GM18873 (cell line): ENCODE measurements at regions not wholly inside any gene's neighbourhood (a gene's known extent, or its start where the extent isn't known, plus 50 kb on each side); places are given as distances from the start of the nearest gene placed in this dataset.
"Not testable (repeated sequence)": the region's sequence is repeated elsewhere in the genome, so short reads cannot be mapped to it uniquely, and the experiment has no call there.

Experiments
- ATAC-seq: cut with Tn5 transposase; IDR thresholded peaks from one replicate; pipeline ENCODE4 v1.9.1; 2021; ENCODE audit warnings: mild to moderate bottlenecking, moderate library complexity, moderate number of reproducible peaks; ENCODE audit not compliant: unreplicated experiment, low FRiP score

- not testable (repeated sequence) for ATAC-seq
These were observed 321.0 kb downstream of the CGGBP1 start for GRCh38 chr3:87737817-87738216.

DNA sequence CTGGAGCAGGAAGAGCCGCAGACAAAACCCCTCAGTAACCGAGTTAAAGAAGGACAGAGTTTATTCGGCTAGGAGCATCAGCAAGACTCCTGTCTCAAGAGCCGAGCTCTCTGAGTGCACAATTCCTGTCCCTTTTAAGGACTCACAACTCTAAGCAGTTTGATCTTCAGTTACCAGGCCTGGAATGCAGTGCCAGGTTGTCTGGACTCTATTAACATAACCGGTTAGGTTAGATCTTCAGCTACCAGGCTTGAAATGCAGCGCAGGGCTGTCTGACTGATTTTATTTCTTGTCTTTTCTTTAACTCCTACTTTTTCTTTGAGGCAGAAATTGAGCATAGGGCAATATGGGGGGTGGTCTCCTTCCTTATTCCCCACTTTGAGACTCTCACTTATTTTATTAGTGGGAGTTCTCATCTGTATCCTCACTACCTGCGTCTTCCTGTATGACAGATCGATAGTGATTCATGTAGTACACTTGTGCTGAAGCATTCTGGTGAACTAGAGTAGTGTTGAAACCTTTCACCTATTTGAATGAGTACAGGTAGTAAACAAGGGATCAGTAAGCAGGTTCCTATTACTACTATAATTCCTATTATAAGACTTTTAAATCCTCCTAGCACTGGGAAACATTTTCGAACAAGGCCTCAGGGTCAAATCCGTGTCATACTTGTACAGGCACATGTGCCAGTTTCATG lies 325.0 kb downstream of the CGGBP1 start:
- no peak for ATAC-seq

DNA sequence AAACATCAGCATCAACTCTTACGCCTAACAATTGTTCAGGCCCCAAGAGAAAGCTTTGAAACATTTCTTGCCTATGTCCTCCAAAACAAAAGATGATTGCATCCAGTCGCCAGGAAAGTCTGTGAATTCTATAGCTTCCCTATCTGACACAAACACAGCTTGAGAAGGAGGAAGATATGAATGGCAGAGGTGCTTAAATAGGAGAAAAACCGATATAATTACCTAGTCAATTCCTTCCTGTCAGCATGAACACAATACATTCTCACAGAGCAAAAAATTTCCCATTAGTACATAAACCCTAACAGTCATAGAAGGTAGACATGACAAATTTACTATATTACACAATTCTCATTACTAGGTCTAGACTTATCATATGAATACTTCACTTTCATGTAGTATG lies 326.5 kb downstream of the CGGBP1 start:
- no peak for ATAC-seq

DNA sequence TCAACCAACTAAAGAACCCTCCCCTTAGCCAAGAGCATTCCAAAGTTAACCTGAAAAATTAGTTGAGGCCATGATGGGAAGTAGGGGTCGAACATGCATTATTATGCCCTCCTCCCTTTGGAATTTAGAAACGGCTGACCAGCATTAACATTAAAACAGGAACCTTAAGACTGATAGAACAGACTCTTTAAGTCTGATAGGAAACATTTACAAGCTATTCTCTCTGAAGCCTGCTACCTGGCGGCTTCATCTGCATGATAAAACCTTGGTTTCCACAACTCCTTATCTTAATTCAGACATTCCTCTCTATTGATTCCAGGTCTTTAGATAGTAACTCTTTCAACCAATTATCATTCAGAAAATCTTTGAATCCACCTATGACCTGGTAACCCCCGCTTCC lies 331.0 kb downstream of the CGGBP1 start:
- no peak for ATAC-seq

DNA sequence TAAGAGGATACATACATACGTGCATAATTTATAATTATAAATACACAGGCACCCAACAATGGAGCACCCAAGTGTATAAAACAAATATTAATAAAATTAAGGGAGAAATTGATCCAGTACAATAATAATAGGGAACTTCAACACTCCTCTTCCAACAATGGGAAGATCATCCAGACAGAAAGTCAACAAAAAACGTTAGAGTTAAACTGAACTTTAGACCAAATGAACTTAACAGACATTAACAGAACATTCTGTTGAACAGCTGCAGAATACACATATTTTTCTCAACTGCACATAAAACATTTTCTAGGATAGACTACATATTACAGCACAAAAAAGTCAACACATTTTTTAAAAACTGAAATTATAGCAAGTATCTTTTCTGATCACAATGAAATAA lies 339.7 kb downstream of the CGGBP1 start:
- ATAC-seq, result no peak

- no peak for ATAC-seq
These were observed 348.3 kb downstream of the CGGBP1 start for GRCh38 chr3:87710511-87710910.

GRCh38 chr3:87710028-87710427 lies 348.8 kb downstream of the CGGBP1 start:
- no peak for ATAC-seq

- ATAC-seq, result no peak
These were observed 352.6 kb downstream of the CGGBP1 start for GRCh38 chr3:87706176-87706575.

GRCh38 chr3:87702600-87702999 lies 356.2 kb downstream of the CGGBP1 start:
- ATAC-seq, result no peak

DNA sequence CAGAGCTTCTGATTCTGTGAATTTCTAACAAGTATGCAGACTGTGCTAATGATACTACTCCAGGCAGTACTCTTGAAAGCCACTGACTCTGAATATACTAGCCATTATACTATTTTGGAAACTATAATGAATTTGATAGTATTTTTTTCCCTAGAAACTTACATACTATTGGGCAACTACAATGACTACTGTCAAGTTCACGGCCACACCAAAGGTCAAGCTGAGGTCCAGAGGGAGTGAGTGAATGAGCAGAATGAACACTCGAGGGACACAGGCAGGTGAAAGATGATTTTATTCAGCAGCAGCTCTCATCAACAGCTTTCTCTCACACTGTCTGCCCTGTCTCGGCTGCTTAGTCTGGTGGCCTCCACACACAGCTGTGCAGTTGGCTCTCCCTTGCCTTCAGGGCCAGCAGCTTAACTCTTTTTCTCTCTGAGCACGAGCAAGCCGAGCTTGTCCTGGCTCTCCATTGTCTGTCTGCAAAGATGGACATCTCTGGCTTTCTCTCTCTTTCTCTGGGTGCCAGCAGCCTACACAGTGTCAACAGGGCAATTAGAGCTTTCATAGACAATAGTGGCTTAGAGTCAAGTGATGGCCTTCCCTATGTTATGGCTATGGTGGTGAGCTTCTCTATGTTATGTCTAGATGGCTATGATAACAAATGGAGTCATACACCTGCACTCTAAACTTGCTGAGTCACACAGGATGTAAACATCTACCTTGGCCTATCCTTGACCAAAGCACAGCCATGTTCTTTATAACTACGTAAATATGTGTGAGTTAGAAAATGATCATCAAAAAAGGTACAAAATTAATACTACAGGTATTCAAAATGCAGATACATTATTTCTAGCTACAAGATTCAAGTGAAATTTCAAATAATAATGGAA lies 362.4 kb downstream of the CGGBP1 start:
- ATAC-seq, result no peak

DNA sequence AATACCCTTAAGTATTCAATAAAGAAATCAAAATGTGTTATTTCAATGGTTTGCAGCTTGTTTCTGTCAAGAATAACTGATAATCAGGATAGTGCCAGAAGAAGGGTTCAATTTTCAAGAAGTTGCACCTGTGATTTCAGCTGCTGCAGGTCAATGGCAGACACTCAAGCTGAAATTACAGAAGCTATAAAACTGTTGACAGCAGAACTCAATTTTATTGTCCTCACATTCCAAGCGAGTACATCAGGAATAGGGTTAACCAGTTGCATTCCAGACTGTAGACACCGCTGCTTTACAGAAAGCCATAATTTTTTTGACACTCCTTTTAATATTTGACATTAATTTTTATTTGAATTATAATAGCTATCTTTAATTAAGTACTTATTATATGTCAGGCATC lies 364.1 kb downstream of the CGGBP1 start:
- ATAC-seq, result no peak

DNA sequence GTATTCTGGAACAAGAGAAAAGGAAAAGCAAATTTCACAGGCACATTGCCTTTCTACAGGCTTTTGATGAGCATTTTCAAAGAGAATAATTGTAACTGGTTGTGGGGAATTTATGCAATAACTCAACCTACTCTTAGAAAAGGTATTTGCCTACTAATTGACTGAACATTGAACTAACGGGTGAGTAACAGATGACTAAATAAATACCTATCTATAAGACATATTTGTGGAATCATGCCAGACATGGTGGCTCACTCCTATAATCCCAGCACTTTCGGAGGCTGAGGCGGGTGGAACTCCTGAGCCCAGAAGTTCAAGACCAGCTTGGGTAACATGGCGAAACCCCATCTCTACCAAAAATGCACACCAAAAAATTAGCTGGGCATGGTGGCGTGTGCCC lies 367.7 kb downstream of the CGGBP1 start:
- ATAC-seq, result no peak

- not testable (repeated sequence) for ATAC-seq
These were observed 379.7 kb downstream of the CGGBP1 start for GRCh38 chr3:87678984-87679660.

DNA sequence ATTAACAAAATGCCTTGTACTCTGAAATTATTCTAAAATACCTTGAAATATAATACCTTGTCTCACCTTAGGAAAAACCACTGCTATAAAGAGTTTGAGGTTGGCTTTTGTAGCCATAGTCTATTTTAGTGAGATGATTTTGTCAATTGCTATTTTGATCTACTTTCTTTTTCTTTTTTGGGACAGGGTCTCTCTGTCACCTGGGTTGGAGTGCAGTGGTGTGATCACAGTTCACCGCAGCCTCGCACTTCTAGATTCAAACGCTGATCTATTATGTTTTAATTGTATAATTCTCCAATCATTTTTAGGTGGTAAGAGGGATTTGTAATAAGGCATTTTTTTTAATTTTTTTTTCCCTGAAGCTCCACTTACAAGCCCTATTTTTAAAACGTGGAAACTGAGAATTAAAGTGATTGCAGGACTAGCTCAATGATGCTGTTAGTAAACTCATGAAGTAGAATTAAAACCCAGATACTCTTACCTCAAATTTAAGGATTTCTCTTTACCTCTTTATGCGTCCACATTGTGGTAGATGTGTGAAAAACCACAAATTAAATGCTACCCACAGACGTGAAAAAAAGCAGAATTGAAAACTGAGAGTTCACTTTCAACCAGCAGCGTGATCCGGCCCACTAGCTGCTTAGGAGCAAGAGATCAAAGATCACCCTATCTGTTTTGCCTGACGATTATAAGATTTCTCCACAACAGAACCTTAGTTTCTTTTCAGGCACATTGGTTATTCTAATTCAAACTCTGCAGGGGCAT lies 384.2 kb downstream of the CGGBP1 start:
- ATAC-seq, result peak; percentile 98

GRCh38 chr3:87673132-87673531 lies 385.7 kb downstream of the CGGBP1 start:
- ATAC-seq, result no peak

DNA sequence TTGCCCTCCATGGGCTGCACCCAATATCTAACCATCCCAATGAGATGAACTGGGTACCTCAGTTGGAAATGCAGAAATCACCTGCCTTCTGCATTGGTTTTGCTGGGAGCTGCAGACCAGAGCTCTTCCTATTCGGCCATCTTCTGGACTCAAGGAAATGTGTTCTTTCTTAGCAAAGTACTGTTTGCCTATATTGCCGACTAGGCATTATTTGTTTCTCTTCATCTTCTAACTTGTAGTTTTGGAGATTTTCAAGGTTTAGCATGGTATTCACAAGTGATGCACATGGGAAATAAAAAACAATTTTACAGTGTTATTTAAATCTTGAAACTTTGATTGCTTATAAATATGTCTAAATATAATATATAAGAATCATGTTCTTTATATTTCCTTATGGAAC lies 377.8 kb upstream of the POU1F1 start:
- ATAC-seq, result no peak

DNA sequence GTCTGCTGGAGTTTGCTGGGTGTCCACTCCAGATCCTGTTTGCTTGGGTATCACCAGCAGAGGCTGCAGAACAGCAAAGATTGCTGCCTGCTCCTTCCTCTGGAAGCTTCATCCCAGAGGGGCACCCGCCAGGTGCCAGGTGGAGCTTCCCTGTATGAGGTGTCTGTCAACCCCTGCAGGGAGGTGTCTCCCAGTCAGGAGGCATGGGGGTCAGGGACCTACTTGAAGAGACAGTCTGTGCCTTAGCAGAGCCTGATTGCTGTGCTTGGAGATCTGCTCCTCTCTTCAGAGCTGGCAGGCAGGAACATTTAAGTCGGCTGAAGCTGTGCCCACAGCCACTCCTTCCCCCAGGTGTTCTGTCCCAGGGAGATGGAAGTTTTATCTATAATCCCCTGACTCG lies 376.8 kb upstream of the POU1F1 start:
- not testable (repeated sequence) for ATAC-seq

- no peak for ATAC-seq
These were observed 358.0 kb upstream of the POU1F1 start for GRCh38 chr3:87634426-87634825.

GRCh38 chr3:87627316-87627715 lies 350.9 kb upstream of the POU1F1 start:
- ATAC-seq, result no peak

GRCh38 chr3:87626546-87626945 lies 350.2 kb upstream of the POU1F1 start:
- no peak for ATAC-seq

- no peak for ATAC-seq
These were observed 349.5 kb upstream of the POU1F1 start for GRCh38 chr3:87625876-87626275.
